Retinal pigment epithelial cell (primary cell): ENCODE measurements at regions not wholly inside any gene's neighbourhood (a gene's known extent, or its start where the extent isn't known, plus 50 kb on each side); places are given as distances from the start of the nearest gene placed in this dataset.

Experiments
- DNase-seq: peaks from one replicate; pipeline ENCODE4 v3.0.0-alpha.2; 2010; ENCODE audit warnings: low read depth
- H3K4me3 ChIP-seq: 2 replicates; pipeline ENCODE4 v1.5.1; 2011; ENCODE audit warnings: mild to moderate bottlenecking, low read length, control low read depth, moderate library complexity
- CTCF ChIP-seq: conservative IDR thresholded peaks from 2 replicates; pipeline ENCODE4 v1.5.1; 2011; ENCODE audit warnings: low read depth, low read length, control low read depth, inconsistent platforms

- H3K4me3 ChIP-seq: no peak overlapping the region
- no peak for TF ChIP-seq CTCF
- DNase-seq: no peak
These were observed 248.4 kb downstream of the HHIPL2 start for GRCh38 chr1:222299524-222299923.

- no peak for TF ChIP-seq CTCF
- DNase-seq: no peak
- no peak overlapping the region for H3K4me3 ChIP-seq
These were observed 257.0 kb downstream of the HHIPL2 start for GRCh38 chr1:222290866-222291265.

- TF ChIP-seq CTCF: no peak
- DNase-seq: no peak
- no peak overlapping the region for H3K4me3 ChIP-seq
These were observed 259.9 kb downstream of the HHIPL2 start for GRCh38 chr1:222288053-222288452.

- no peak overlapping the region for H3K4me3 ChIP-seq
- TF ChIP-seq CTCF: no peak
- no peak for DNase-seq
These were observed 261.9 kb downstream of the HHIPL2 start for GRCh38 chr1:222286011-222286410.

GRCh38 chr1:222285526-222285925, 262.4 kb downstream of the HHIPL2 start:
- no peak for DNase-seq
- no peak for TF ChIP-seq CTCF
- H3K4me3 ChIP-seq: no peak overlapping the region

GRCh38 chr1:222284466-222284865, 263.4 kb downstream of the HHIPL2 start:
- DNase-seq: no peak
- TF ChIP-seq CTCF: no peak

GRCh38 chr1:222283147-222283768, 264.6 kb downstream of the HHIPL2 start:
- DNase-seq: no peak
- no peak for TF ChIP-seq CTCF
- H3K4me3 ChIP-seq: no peak overlapping the region

More at GRCh38 chr1:222284466-222284865, 263.4 kb downstream of the HHIPL2 start:
- no peak overlapping the region for H3K4me3 ChIP-seq
